GM12878 (cell line): ENCODE measurements at regions not wholly inside any gene's neighbourhood (a gene's known extent, or its start where the extent isn't known, plus 50 kb on each side); places are given as distances from the start of the nearest gene placed in this dataset.

Experiments
- ATAC-seq: fragments of 200-7000 bp; cut with Tn5 transposase; 3 replicates; pipeline ENCODE4 v1.9.1; 2020; ENCODE audit warnings: mild to moderate bottlenecking, moderate library complexity
- BruUV-seq: library from RNA; stranded (reverse); fragments of 400-500 nt; replicated peaks from 2 replicates; lab custom pipeline; 2021; lab: Mats Ljungman, UMichigan
- CTCF ChIA-PET: fragments of 300-600 bp; sonication (Branson Sonifier 250); formaldehyde crosslinking; extraction: SDS; loops from one replicate; lab custom pipeline; 2021; ENCODE audit warnings: inconsistent platforms; lab: Yijun Ruan, JAX
- POLR2A ChIA-PET: fragments of 350-600 bp; formaldehyde crosslinking; extraction: SDS; loops from one replicate; lab custom pipeline; 2021; ENCODE audit warnings: inconsistent platforms; lab: Charles Lee
- RAD21 ChIA-PET: fragments of 300-600 bp; sonication (Branson Sonifier 250); formaldehyde crosslinking; loops from one replicate; lab custom pipeline; 2023; ENCODE audit warnings: antibody characterized with exemption; ENCODE audit not compliant: unreplicated experiment; lab: Charles Lee
- SMC1A ChIA-PET: fragments of 300-600 bp; sonication (Branson Sonifier 250); formaldehyde crosslinking; loops from one replicate; lab custom pipeline; 2023; ENCODE audit not compliant: unreplicated experiment, uncharacterized antibody; lab: Charles Lee
- DNase-seq: peaks from one replicate; pipeline ENCODE4 v3.0.0-alpha.2; 2011; ENCODE audit warnings: low read depth, low spot score
- FAIRE-seq: peaks from 3 replicates; lab custom pipeline; 2011; peaks lifted over from hg19 to GRCh38; lab: Jason Lieb, UNC
- H2AFZ ChIP-seq: 2 replicates; pipeline ENCODE4 v1.6.0; 2011; ENCODE audit warnings: low read depth, low read length, control low read depth; ENCODE audit not compliant: control insufficient read depth
- H3K27ac ChIP-seq: 2 replicates; pipeline ENCODE4 v1.5.1; 2011; ENCODE audit warnings: control low read depth; ENCODE audit not compliant: control insufficient read depth, insufficient read depth
- H3K27me3 ChIP-seq, 2 experiments: replicated peaks in 1 of 2; 2 replicates each; pipeline versions ENCODE4 v1.6.0 to v1.6.1; 2011; ENCODE audit warnings: low read length in 1 of 2; ENCODE audit not compliant: control insufficient read depth in 2 of 2, insufficient read depth in 2 of 2
- H3K36me3 ChIP-seq, 2 experiments: 2 replicates each; pipeline ENCODE4 v1.5.1; 2011; ENCODE audit warnings: low read length in 1 of 2; ENCODE audit not compliant: control insufficient read depth in 2 of 2, insufficient read depth in 2 of 2
- H3K4me1 ChIP-seq: 2 replicates; pipeline ENCODE4 v1.6.1; 2011; ENCODE audit warnings: mild to moderate bottlenecking, low read length, moderate library complexity, mixed read lengths; ENCODE audit not compliant: control insufficient read depth, insufficient read depth
- H3K4me2 ChIP-seq: 2 replicates; pipeline ENCODE4 v1.6.0; 2011; ENCODE audit warnings: control low read depth; ENCODE audit not compliant: control insufficient read depth, insufficient read depth
- H3K4me3 ChIP-seq: fragments of 200-600 bp; sonication (generic); 2 replicates; pipeline ENCODE4 v1.5.1; 2016
- H3K79me2 ChIP-seq: 2 replicates; pipeline ENCODE4 v1.6.0; 2011; ENCODE audit warnings: low read length; ENCODE audit not compliant: control insufficient read depth, insufficient read depth
- H3K9ac ChIP-seq: 2 replicates; pipeline ENCODE4 v1.8.0; 2011; ENCODE audit warnings: low read length, control low read depth, mixed read lengths; ENCODE audit not compliant: control insufficient read depth, insufficient read depth
- H3K9me3 ChIP-seq: replicated peaks from 3 replicates; pipeline ENCODE4 v1.5.1; 2011; ENCODE audit warnings: mild to moderate bottlenecking, low read length; ENCODE audit not compliant: control insufficient read depth, insufficient read depth
- H4K20me1 ChIP-seq: 2 replicates; pipeline ENCODE4 v1.6.0; 2011; ENCODE audit not compliant: control insufficient read depth, insufficient read depth
- CEBPB ChIP-seq, 2 experiments: fragments of 150-350 bp in 1 of 2; IDR thresholded peaks; 2 replicates each; pipeline ENCODE4 v1.6.1; 2012 to 2014; ENCODE audit warnings: low read depth in 2 of 2, low read length in 2 of 2, borderline replicate concordance in 1 of 2, inconsistent platforms in 1 of 2
- ELK1 ChIP-seq: IDR thresholded peaks from 2 replicates; pipeline ENCODE4 v1.6.1; 2012; ENCODE audit warnings: low read depth, low read length, improper control_type of control experiment
- IRF5 ChIP-seq: fragments of 450-650 bp; IDR thresholded peaks from 2 replicates; pipeline ENCODE4 v1.6.1; 2017; ENCODE audit warnings: borderline replicate concordance
- KAT2A ChIP-seq: conservative IDR thresholded peaks from 2 replicates; pipeline ENCODE4 v1.6.1; 2011; ENCODE audit warnings: low read depth, low read length; ENCODE audit not compliant: control insufficient read depth
- MEF2B ChIP-seq: fragments of 450-650 bp; IDR thresholded peaks from 2 replicates; pipeline ENCODE4 v1.6.1; 2018; ENCODE audit warnings: mild to moderate bottlenecking, moderate library complexity; ENCODE audit not compliant: partially characterized antibody, poor library complexity, severe bottlenecking
- NR2C2 ChIP-seq: IDR thresholded peaks from 2 replicates; pipeline ENCODE4 v1.6.1; 2011; ENCODE audit warnings: borderline replicate concordance, low read depth; ENCODE audit not compliant: control insufficient read depth, insufficient read length
- POLR2AphosphoS5 ChIP-seq: IDR thresholded peaks from 2 replicates; pipeline ENCODE4 v1.6.1; 2011; ENCODE audit warnings: mild to moderate bottlenecking, low read length, inconsistent platforms
- SMAD1 ChIP-seq: fragments of 450-650 bp; IDR thresholded peaks from 2 replicates; pipeline ENCODE4 v1.6.1; 2018; ENCODE audit warnings: mild to moderate bottlenecking, low read depth; ENCODE audit not compliant: partially characterized antibody
- WGBS: methylation state at CpG from one replicate; pipeline ENCODE4 v1.1.6; 2016; ENCODE audit warnings: low lambda C conversion rate; ENCODE audit not compliant: insufficient replicate concordance, insufficient coverage; ENCODE audit errors: missing lambda C conversion rate; 5-methylcytosine and 5-hydroxymethylcytosine counted together
- in situ Hi-C: fragments of 300-500 bp; cut with MboI; formaldehyde crosslinking; loops from 9 replicates; pipeline ENCODE4 v1.14.3; 2018; ENCODE audit warnings: mixed read lengths
- intact Hi-C: fragments of 100-400 bp; cut with micrococcal nuclease; formaldehyde crosslinking; loops from one replicate; pipeline ENCODE4 v1.14.2; 2022; ENCODE audit not compliant: unreplicated experiment

- no peak for TF ChIP-seq NR2C2
- no peak for TF ChIP-seq POLR2AphosphoS5
- no peak for TF ChIP-seq MEF2B
- no peak for TF ChIP-seq CEBPB (IDR thresholded peaks at IDR 0.05; ENCODE audit: borderline replicate concordance in 1 of 2, low read depth in 2 of 2, low read length in 2 of 2)
- TF ChIP-seq KAT2A, result no peak
These were observed 98.8 kb upstream of the ODAD2 start (continued) for GRCh38 chr10:28097633-28098032.

- Histone ChIP-seq H3K4me2 (no peak overlapping the region), H3K36me3 (no peaks in the 10 kb centered on the region), H2AFZ (no peak overlapping the region), H3K9ac (no peak overlapping the region), H3K4me1 (no peaks in the 10 kb centered on the region), H3K27ac (no peak overlapping the region), H3K79me2 (no peaks in the 10 kb centered on the region), H3K27me3 (no peaks in the 10 kb centered on the region), H4K20me1 (no peaks in the 10 kb centered on the region), H3K9me3 (no peaks in the 10 kb centered on the region), H3K4me3 (no peak overlapping the region)
- DNase-seq (no peak), FAIRE-seq (no peak), ATAC-seq (no peak)
- ChIA-PET SMC1A (no interaction called here), CTCF (no interaction called here), RAD21 (no interaction called here), POLR2A (no interaction called here)
- intact Hi-C loops, result no loop called here
- BruUV-seq, result no TSS peak
- 44% methylated on average over 5 of the region's 5 CpGs for WGBS
- TF ChIP-seq SMAD1 (no peak), IRF5 (no peak), NR2C2 (no peak), ELK1 (no peak)
- in situ Hi-C loops, result no loop called here
These were observed 97.0 kb upstream of the ODAD2 start for GRCh38 chr10:28095791-28096378.
